ENCODE measurements at regions not wholly inside any gene's neighbourhood (a gene's known extent, or its start where the extent isn't known, plus 50 kb on each side); places are given as distances from the start of the nearest gene placed in this dataset.

GRCh38 chr1:157311730-157312081 lies 173.5 kb upstream of the ETV3 start:
- Histone ChIP-seq H3K27ac (ENCODE audit: insufficient read depth, low read length) (no peak overlapping the region), H3K14ac (replicated peaks; ENCODE audit: low read depth, low read length) (no peak overlapping the region), H3K9me1 (ENCODE audit: insufficient read depth, low read length) (no peaks in the 10 kb centered on the region), H3K23ac (ENCODE audit: low read depth, low read length) (no peak overlapping the region), H2AK5ac (ENCODE audit: low read depth, low read length) (no peak overlapping the region), H3K9ac (ENCODE audit: low read depth, low read length) (no peak overlapping the region), H3K4ac (ENCODE audit: low read depth, low read length) (no peak overlapping the region), H3K79me1 (ENCODE audit: low read depth in 1 of 2, low read length in 2 of 2) (no peaks in the 10 kb centered on the region), H3K56ac (ENCODE audit: extremely low read depth, insufficient read depth, low read length) (no peak overlapping the region), H4K91ac (ENCODE audit: insufficient read depth, low read depth, low read length) (no peak overlapping the region), H2AFZ (replicated peaks; ENCODE audit: low read length, poor library complexity) (no peak overlapping the region), H3K36me3 (ENCODE audit: control insufficient read depth, insufficient read depth, low read length) (no peaks in the 10 kb centered on the region), H2BK120ac (ENCODE audit: low read depth, low read length) (no peak overlapping the region), H3K4me3 (ENCODE audit: insufficient read depth, low read depth, low read length) (no peak overlapping the region), H3K27me3 (ENCODE audit: control insufficient read depth, insufficient read depth, low read length) (no peaks in the 10 kb centered on the region), H4K8ac (ENCODE audit: low read depth in 2 of 2, low read length in 2 of 2) (no peak overlapping the region), H2AK9ac (replicated peaks; ENCODE audit: low read depth, low read length, poor library complexity) (no peak overlapping the region), H3K18ac (ENCODE audit: low read depth, low read length) (no peak overlapping the region), H2BK20ac (ENCODE audit: low read depth, low read length) (no peak overlapping the region), H4K5ac (ENCODE audit: low read depth, low read length) (no peak overlapping the region), H2BK5ac (ENCODE audit: low read depth, low read length, poor library complexity, severe bottlenecking) (no peak overlapping the region), H4K20me1 (ENCODE audit: insufficient read depth, low read length) (no peaks in the 10 kb centered on the region), H3K4me1 (ENCODE audit: control insufficient read depth, insufficient read depth, low read length) (no peaks in the 10 kb centered on the region), H3K9me3 (ENCODE audit: control insufficient read depth, insufficient read depth, low read length) (no peaks in the 10 kb centered on the region), H3K4me2 (ENCODE audit: low read depth, low read length) (no peak overlapping the region), H2BK15ac (ENCODE audit: low read depth, low read length) (no peak overlapping the region)
- ChIA-PET CTCF (no interaction called here), POLR2A (ENCODE audit: unreplicated experiment) (no interaction called here)
- dilution Hi-C loops (cut with HindIII; ENCODE audit: low sequenced_read_pairs, unreplicated experiment) (no loop called here), intact Hi-C loops (cut with micrococcal nuclease) (no loop called here), in situ Hi-C loops (cut with MboI; ENCODE audit: low sequenced_read_pairs) (no loop called here)
- WGBS, 2 experiments (ENCODE audit: extremely low coverage in 2 of 2, insufficient read length in 1 of 2): no CpG with 5 or more reads among the region's 5 CpGs
- no TSS peak for BruUV-seq (replicated peaks)
- DNase-seq (no peak), ATAC-seq (ENCODE audit: low read depth) (no peak)
- TF ChIP-seq, protein P1, sequence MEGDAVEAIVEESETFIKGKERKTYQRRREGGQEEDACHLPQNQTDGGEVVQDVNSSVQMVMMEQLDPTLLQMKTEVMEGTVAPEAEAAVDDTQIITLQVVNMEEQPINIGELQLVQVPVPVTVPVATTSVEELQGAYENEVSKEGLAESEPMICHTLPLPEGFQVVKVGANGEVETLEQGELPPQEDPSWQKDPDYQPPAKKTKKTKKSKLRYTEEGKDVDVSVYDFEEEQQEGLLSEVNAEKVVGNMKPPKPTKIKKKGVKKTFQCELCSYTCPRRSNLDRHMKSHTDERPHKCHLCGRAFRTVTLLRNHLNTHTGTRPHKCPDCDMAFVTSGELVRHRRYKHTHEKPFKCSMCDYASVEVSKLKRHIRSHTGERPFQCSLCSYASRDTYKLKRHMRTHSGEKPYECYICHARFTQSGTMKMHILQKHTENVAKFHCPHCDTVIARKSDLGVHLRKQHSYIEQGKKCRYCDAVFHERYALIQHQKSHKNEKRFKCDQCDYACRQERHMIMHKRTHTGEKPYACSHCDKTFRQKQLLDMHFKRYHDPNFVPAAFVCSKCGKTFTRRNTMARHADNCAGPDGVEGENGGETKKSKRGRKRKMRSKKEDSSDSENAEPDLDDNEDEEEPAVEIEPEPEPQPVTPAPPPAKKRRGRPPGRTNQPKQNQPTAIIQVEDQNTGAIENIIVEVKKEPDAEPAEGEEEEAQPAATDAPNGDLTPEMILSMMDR (conservative IDR thresholded peaks at IDR 0.05; ENCODE audit: low read depth, low read length): no peak
- no peak for TF ChIP-seq RAD21 (IDR thresholded peaks at IDR 0.05; ENCODE audit: low read length)
- no peak for TF ChIP-seq MXI1 (IDR thresholded peaks at IDR 0.05; ENCODE audit: borderline replicate concordance, low read depth, low read length)
- no peak for TF ChIP-seq ELK1 (IDR thresholded peaks at IDR 0.05; ENCODE audit: borderline replicate concordance, low read depth, low read length)
- no peak for TF ChIP-seq BHLHE40 (IDR thresholded peaks at IDR 0.05; ENCODE audit: low read depth, low read length)
- no peak for TF ChIP-seq NFE2L2 (IDR thresholded peaks at IDR 0.05; ENCODE audit: low read depth, low read length)
- no peak for TF ChIP-seq USF2 (IDR thresholded peaks at IDR 0.05; ENCODE audit: low read depth, low read length)
- no peak for TF ChIP-seq POLR2A (IDR thresholded peaks at IDR 0.05; ENCODE audit: low read depth, low read length)
- no peak for TF ChIP-seq CHD1 (IDR thresholded peaks at IDR 0.05; ENCODE audit: low read depth, low read length)
- no peak for TF ChIP-seq MAZ (IDR thresholded peaks at IDR 0.05; ENCODE audit: borderline replicate concordance, low read depth, low read length)
- TF ChIP-seq RCOR1 (IDR thresholded peaks at IDR 0.05; ENCODE audit: insufficient replicate concordance, low read length): no peak
- no peak for TF ChIP-seq FOS (IDR thresholded peaks at IDR 0.05; ENCODE audit: low read depth, low read length)
